Endothelial cell of umbilical vein (primary cell): ENCODE measurements at regions not wholly inside any gene's neighbourhood (a gene's known extent, or its start where the extent isn't known, plus 50 kb on each side); places are given as distances from the start of the nearest gene placed in this dataset.

Experiments used
- BruUV-seq: library from RNA; stranded (reverse); fragments of 400-500 nt; replicated peaks from 2 replicates; lab custom pipeline; 2021; lab: Mats Ljungman, UMichigan
- CTCF ChIA-PET: fragments of 300-600, 350-600 bp; sonication (Branson Sonifier 250); formaldehyde crosslinking; loops from one replicate; lab custom pipeline; 2021; ENCODE audit warnings: antibody characterized with exemption, inconsistent platforms; lab: Charles Lee
- POLR2A ChIA-PET: fragments of 300-600, 350-600 bp; sonication (Branson Sonifier 250); formaldehyde crosslinking; loops from one replicate; lab custom pipeline; 2021; ENCODE audit warnings: antibody characterized with exemption, inconsistent platforms; lab: Charles Lee
- DNase-seq: peaks from one replicate; pipeline ENCODE4 v3.0.0-alpha.2; 2011; ENCODE audit warnings: low read depth, low spot score
- FAIRE-seq: peaks from 2 replicates; lab custom pipeline; 2011; peaks lifted over from hg19 to GRCh38; lab: Jason Lieb, UNC
- H2AFZ ChIP-seq: 2 replicates; pipeline ENCODE4 v1.6.0; 2012; ENCODE audit warnings: low read depth, low read length, control low read depth, inconsistent platforms
- H3K27ac ChIP-seq: 2 replicates; pipeline ENCODE4 v1.5.1; 2011; ENCODE audit warnings: low read depth, mild to moderate bottlenecking, control low read depth, low read length, moderate library complexity; ENCODE audit not compliant: insufficient read depth
- H3K27me3 ChIP-seq, 2 experiments: 2 replicates each; pipeline versions ENCODE4 v1.6.0 to v1.6.1; 2011; ENCODE audit warnings: low read length in 2 of 2, mixed read lengths in 1 of 2; ENCODE audit not compliant: control insufficient read depth in 2 of 2, insufficient read depth in 2 of 2
- H3K36me3 ChIP-seq, 2 experiments: 2 replicates in 1 of 2; 3 replicates in 1 of 2; pipeline ENCODE4 v1.5.1; 2011; ENCODE audit warnings: low read length in 2 of 2, mild to moderate bottlenecking in 1 of 2, moderate library complexity in 1 of 2; ENCODE audit not compliant: control insufficient read depth in 2 of 2, insufficient read depth in 2 of 2; ENCODE audit errors: extremely low read depth in 1 of 2
- H3K4me1 ChIP-seq: 3 replicates; pipeline ENCODE4 v1.5.1; 2011; ENCODE audit warnings: mild to moderate bottlenecking, low read length; ENCODE audit not compliant: control insufficient read depth, insufficient read depth; ENCODE audit errors: extremely low read depth
- H3K4me2 ChIP-seq: 2 replicates; pipeline ENCODE4 v1.6.1; 2011; ENCODE audit warnings: low read length, control low read depth, mixed read lengths; ENCODE audit not compliant: insufficient read depth
- H3K4me3 ChIP-seq, 3 experiments: fragments of 200-600 bp in 1 of 3; sonication (generic), shearing (Covaris generic) in 1 of 3; replicated peaks in 1 of 3; 2 replicates each; pipeline ENCODE4 v1.5.1; 2011 to 2016; ENCODE audit warnings: control low read depth in 3 of 3, low read length in 3 of 3, mild to moderate bottlenecking in 2 of 3, inconsistent platforms in 1 of 3, low read depth in 1 of 3, moderate library complexity in 1 of 3; ENCODE audit not compliant: insufficient read depth in 1 of 3
- H3K79me2 ChIP-seq: 2 replicates; pipeline ENCODE4 v1.6.0; 2012; ENCODE audit warnings: low read length, inconsistent platforms; ENCODE audit not compliant: control insufficient read depth, insufficient read depth
- H3K9ac ChIP-seq: replicated peaks from 2 replicates; pipeline ENCODE3; 2011; ENCODE audit warnings: low read length, control low read depth; ENCODE audit not compliant: insufficient read depth; ENCODE audit errors: extremely low read depth
- H3K9me1 ChIP-seq: replicated peaks from 3 replicates; pipeline ENCODE4 v1.6.0; 2011; ENCODE audit warnings: mild to moderate bottlenecking, low read length; ENCODE audit not compliant: control insufficient read depth, insufficient read depth; ENCODE audit errors: extremely low read depth
- H3K9me3 ChIP-seq: replicated peaks from 2 replicates; pipeline ENCODE4 v1.5.1; 2012; ENCODE audit warnings: low read length, inconsistent platforms; ENCODE audit not compliant: control insufficient read depth, insufficient read depth
- H4K20me1 ChIP-seq: replicated peaks from 2 replicates; pipeline ENCODE3; 2011; ENCODE audit warnings: mild to moderate bottlenecking, low read length; ENCODE audit not compliant: control insufficient read depth, insufficient read depth; ENCODE audit errors: extremely low read depth
- EZH2 ChIP-seq: IDR thresholded peaks from 2 replicates; pipeline ENCODE4 v1.6.1; 2012; ENCODE audit warnings: borderline replicate concordance, low read depth, mild to moderate bottlenecking, moderate library complexity, low read length, inconsistent platforms; ENCODE audit not compliant: severe bottlenecking
- GATA2 ChIP-seq: IDR thresholded peaks from 2 replicates; pipeline ENCODE4 v1.7.0; 2011; ENCODE audit warnings: low read depth, mild to moderate bottlenecking, moderate library complexity, mixed read lengths, low read length; ENCODE audit not compliant: insufficient read length, insufficient read depth
- JUN ChIP-seq: IDR thresholded peaks from 2 replicates; pipeline ENCODE4 v1.6.1; 2011; ENCODE audit warnings: borderline replicate concordance, low read depth; ENCODE audit not compliant: insufficient read length, insufficient read depth
- MYC ChIP-seq: IDR thresholded peaks from one replicate; pipeline ENCODE4 v1.6.1; 2011; ENCODE audit warnings: mild to moderate bottlenecking, low read depth, low read length
- dilution Hi-C: fragments of 300-500 bp; cut with MboI; formaldehyde crosslinking; loops from one replicate; pipeline ENCODE4 v1.15.0; 2019; ENCODE audit warnings: low sequenced_read_pairs; ENCODE audit not compliant: extremely low pct_ligation_motif_present
- intact Hi-C: fragments of 100-400 bp; cut with micrococcal nuclease; formaldehyde crosslinking; loops from one replicate; pipeline ENCODE4 v1.10.0; 2022
- TF ChIP-seq, protein P1 (sequence below), 2 donors: IDR thresholded peaks; 1 replicate in 1 of 2; 2 replicates in 1 of 2; pipeline ENCODE4 v1.5.1; 2011; ENCODE audit warnings: low read length in 2 of 2, mild to moderate bottlenecking in 2 of 2, moderate library complexity in 2 of 2, control low read depth in 1 of 2, inconsistent platforms in 1 of 2, low read depth in 1 of 2; ENCODE audit not compliant: insufficient read depth in 1 of 2; ENCODE audit errors: extremely low read depth in 1 of 2
- TF ChIP-seq, protein P2 (sequence below): IDR thresholded peaks from 2 replicates; pipeline ENCODE4 v1.6.1; 2011; ENCODE audit not compliant: insufficient read depth, insufficient read length

GRCh38 chr12:60210756-60211155, 614.9 kb downstream of the SLC16A7 start:
- no peaks in the 10 kb centered on the region for H3K9me3 ChIP-seq
- intact Hi-C loops, result no loop called here
- H3K27me3 ChIP-seq, result no peaks in the 10 kb centered on the region
- no peak overlapping the region for H2AFZ ChIP-seq
- TF ChIP-seq GATA2 (no peak), JUN (no peak)
- dilution Hi-C loops, result no loop called here
- BruUV-seq, result no TSS peak
- H3K4me1 ChIP-seq, result no peaks in the 10 kb centered on the region
- no peak overlapping the region for H3K4me2 ChIP-seq
- FAIRE-seq, result no peak
- H4K20me1 ChIP-seq, result no peaks in the 10 kb centered on the region
- no peak overlapping the region for H3K4me3 ChIP-seq
- no peaks in the 10 kb centered on the region for H3K36me3 ChIP-seq
- DNase-seq, result no peak
- no peaks in the 10 kb centered on the region for H3K9me1 ChIP-seq
- CTCF ChIA-PET, result no interaction called here
- POLR2A ChIA-PET, result no interaction called here
- no peak overlapping the region for H3K9ac ChIP-seq
- no peaks in the 10 kb centered on the region for H3K79me2 ChIP-seq
- no peak overlapping the region for H3K27ac ChIP-seq

DNA sequence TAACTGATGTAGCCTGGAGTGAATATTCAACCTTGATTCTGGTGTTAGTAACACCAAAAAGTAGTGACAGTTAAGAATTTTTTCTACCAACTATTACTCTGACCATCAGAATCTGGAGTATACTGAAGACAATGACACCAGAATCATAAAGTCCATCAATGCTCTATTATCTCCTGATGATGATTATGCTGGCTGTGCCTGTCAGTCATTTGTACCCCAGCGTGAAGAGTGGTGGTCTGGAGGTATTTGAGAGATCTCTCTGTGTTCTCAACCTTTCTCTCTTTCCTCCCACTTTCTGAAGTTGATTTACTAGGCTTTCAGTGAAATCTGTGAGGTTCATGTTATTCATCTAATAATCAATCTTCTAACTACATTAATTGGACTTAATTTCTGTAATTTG, 615.4 kb downstream of the SLC16A7 start:
- Histone ChIP-seq H3K9me1 (no peaks in the 10 kb centered on the region), H3K4me3 (no peak overlapping the region), H3K79me2 (no peaks in the 10 kb centered on the region), H3K4me1 (no peaks in the 10 kb centered on the region), H3K27ac (no peak overlapping the region), H2AFZ (no peak overlapping the region), H3K9ac (no peak overlapping the region), H3K27me3 (no peaks in the 10 kb centered on the region), H4K20me1 (no peaks in the 10 kb centered on the region), H3K4me2 (no peak overlapping the region), H3K9me3 (no peaks in the 10 kb centered on the region), H3K36me3 (no peaks in the 10 kb centered on the region)
- TF ChIP-seq, protein P1, sequence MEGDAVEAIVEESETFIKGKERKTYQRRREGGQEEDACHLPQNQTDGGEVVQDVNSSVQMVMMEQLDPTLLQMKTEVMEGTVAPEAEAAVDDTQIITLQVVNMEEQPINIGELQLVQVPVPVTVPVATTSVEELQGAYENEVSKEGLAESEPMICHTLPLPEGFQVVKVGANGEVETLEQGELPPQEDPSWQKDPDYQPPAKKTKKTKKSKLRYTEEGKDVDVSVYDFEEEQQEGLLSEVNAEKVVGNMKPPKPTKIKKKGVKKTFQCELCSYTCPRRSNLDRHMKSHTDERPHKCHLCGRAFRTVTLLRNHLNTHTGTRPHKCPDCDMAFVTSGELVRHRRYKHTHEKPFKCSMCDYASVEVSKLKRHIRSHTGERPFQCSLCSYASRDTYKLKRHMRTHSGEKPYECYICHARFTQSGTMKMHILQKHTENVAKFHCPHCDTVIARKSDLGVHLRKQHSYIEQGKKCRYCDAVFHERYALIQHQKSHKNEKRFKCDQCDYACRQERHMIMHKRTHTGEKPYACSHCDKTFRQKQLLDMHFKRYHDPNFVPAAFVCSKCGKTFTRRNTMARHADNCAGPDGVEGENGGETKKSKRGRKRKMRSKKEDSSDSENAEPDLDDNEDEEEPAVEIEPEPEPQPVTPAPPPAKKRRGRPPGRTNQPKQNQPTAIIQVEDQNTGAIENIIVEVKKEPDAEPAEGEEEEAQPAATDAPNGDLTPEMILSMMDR (IDR thresholded peaks at IDR 0.05; ENCODE audit: extremely low read depth in 1 of 2, insufficient read depth in 1 of 2, low read depth in 1 of 2, low read length in 2 of 2), result no peak
- no peak for TF ChIP-seq EZH2
- no peak for TF ChIP-seq MYC
- TF ChIP-seq, protein P2, sequence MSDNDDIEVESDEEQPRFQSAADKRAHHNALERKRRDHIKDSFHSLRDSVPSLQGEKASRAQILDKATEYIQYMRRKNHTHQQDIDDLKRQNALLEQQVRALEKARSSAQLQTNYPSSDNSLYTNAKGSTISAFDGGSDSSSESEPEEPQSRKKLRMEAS, result no peak
- TF ChIP-seq JUN, result no peak
- no TSS peak for BruUV-seq
- POLR2A ChIA-PET, result no interaction called here
- intact Hi-C loops (no loop called here), dilution Hi-C loops (no loop called here)
- DNase-seq (no peak), FAIRE-seq (no peak)
- CTCF ChIA-PET, result no interaction called here
